Karpas-422 (cell line): ENCODE measurements at regions not wholly inside any gene's neighbourhood (a gene's known extent, or its start where the extent isn't known, plus 50 kb on each side); places are given as distances from the start of the nearest gene placed in this dataset.
A peak's percentile ranks its signal among the peaks of the same experiment; 100 is the strongest.

Source experiments
- DNase-seq: peaks from one replicate; pipeline ENCODE4 v3.0.0-alpha.2; 2015
- H2AFZ ChIP-seq: fragments of 200-600 bp; sonication (generic); 2 replicates; pipeline ENCODE4 v1.6.1; 2014; ENCODE audit warnings: antibody characterized with exemption, low read length, mixed read lengths
- H3K27ac ChIP-seq: fragments of 200-600 bp; sonication (generic); 2 replicates; pipeline ENCODE4 v1.5.1; 2014; ENCODE audit warnings: mild to moderate bottlenecking, low read length, moderate library complexity
- H3K27me3 ChIP-seq: fragments of 200-600 bp; sonication (generic); 2 replicates; pipeline ENCODE4 v1.6.1; 2014; ENCODE audit warnings: low read length, mixed read lengths
- H3K36me3 ChIP-seq: fragments of 200-600 bp; sonication (generic); 2 replicates; pipeline ENCODE4 v1.6.1; 2014; ENCODE audit warnings: low read length, mixed read lengths; ENCODE audit not compliant: insufficient read depth
- H3K4me1 ChIP-seq: fragments of 200-600 bp; sonication (generic); 2 replicates; pipeline ENCODE4 v1.6.1; 2014; ENCODE audit warnings: mild to moderate bottlenecking, low read length, mixed read lengths
- H3K4me2 ChIP-seq: fragments of 200-600 bp; sonication (generic); 2 replicates; pipeline ENCODE4 v1.6.1; 2014; ENCODE audit warnings: low read length, low read depth, mild to moderate bottlenecking; ENCODE audit not compliant: poor library complexity, severe bottlenecking
- H3K4me3 ChIP-seq: fragments of 200-600 bp; sonication (generic); 2 replicates; pipeline ENCODE4 v1.5.1; 2014; ENCODE audit warnings: mild to moderate bottlenecking, antibody characterized with exemption, low read length, mixed read lengths
- H3K79me2 ChIP-seq: fragments of 200-600 bp; sonication (generic); 2 replicates; pipeline ENCODE4 v1.6.1; 2014; ENCODE audit warnings: mild to moderate bottlenecking, low read length, mixed read lengths
- H3K9ac ChIP-seq: fragments of 200-600 bp; sonication (generic); 2 replicates; pipeline ENCODE4 v1.6.0; 2014; ENCODE audit warnings: low read length
- H3K9me2 ChIP-seq: fragments of 200-600 bp; sonication (generic), shearing (Covaris generic); replicated peaks from 2 replicates; pipeline ENCODE4 v1.6.0; 2014; ENCODE audit warnings: mild to moderate bottlenecking, low read length, moderate library complexity; ENCODE audit not compliant: insufficient read depth
- H3K9me3 ChIP-seq: fragments of 300-700, 200-600 bp; sonication (generic); 2 replicates; pipeline ENCODE4 v1.6.1; 2014; ENCODE audit warnings: low read length, mixed read lengths
- H4K20me1 ChIP-seq: fragments of 200-600 bp; sonication (generic); 2 replicates; pipeline ENCODE4 v1.6.1; 2014; ENCODE audit warnings: mild to moderate bottlenecking, antibody characterized with exemption, low read length, low read depth; ENCODE audit not compliant: insufficient read depth

DNA sequence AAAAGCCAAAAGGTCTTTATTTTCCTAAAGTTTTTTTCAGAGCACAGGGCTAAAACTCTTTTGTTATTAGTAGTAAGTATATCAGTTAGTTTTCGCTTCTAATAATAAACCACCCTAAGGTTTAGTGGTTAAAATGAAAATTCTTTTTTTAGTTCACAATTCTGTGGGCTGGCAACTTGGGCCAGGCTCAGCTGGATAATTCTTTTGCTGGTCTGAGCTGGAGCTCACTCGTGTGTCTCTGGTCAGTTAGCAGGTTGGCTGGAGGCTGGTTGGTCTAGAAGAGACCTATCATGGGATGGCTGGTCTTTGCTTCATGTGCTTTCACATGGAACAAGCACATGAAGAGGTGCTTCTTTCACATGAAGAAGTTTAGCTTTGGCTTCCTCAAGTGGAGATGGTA is 227.1 kb upstream of the LCORL start:
- no peak for DNase-seq
- Histone ChIP-seq H3K27me3 (no peaks in the 10 kb centered on the region), H3K9me3 (no peaks in the 10 kb centered on the region), H3K4me2 (no peak overlapping the region), H3K36me3 (no peaks in the 10 kb centered on the region), H3K79me2 (no peaks in the 10 kb centered on the region), H2AFZ (no peak overlapping the region), H3K4me1 (peaks cover 4% of the 10 kb centered on the region), H4K20me1 (no peaks in the 10 kb centered on the region), H3K9ac (no peak overlapping the region), H3K4me3 (no peak overlapping the region), H3K27ac (no peak overlapping the region), H3K9me2 (no peaks in the 10 kb centered on the region)

- Histone ChIP-seq H3K27me3 (no peaks in the 10 kb centered on the region), H3K79me2 (no peaks in the 10 kb centered on the region), H3K4me3 (no peak overlapping the region), H4K20me1 (no peaks in the 10 kb centered on the region), H3K9me3 (no peaks in the 10 kb centered on the region), H3K36me3 (no peaks in the 10 kb centered on the region), H3K4me1 (peaks cover 10% of the 10 kb centered on the region), H3K27ac (no peak overlapping the region), H3K9ac (no peak overlapping the region), H3K9me2 (no peaks in the 10 kb centered on the region), H2AFZ (no peak overlapping the region), H3K4me2 (no peak overlapping the region)
- DNase-seq, result no peak
These were observed 225.6 kb upstream of the LCORL start for GRCh38 chr4:18247189-18247588.

DNA sequence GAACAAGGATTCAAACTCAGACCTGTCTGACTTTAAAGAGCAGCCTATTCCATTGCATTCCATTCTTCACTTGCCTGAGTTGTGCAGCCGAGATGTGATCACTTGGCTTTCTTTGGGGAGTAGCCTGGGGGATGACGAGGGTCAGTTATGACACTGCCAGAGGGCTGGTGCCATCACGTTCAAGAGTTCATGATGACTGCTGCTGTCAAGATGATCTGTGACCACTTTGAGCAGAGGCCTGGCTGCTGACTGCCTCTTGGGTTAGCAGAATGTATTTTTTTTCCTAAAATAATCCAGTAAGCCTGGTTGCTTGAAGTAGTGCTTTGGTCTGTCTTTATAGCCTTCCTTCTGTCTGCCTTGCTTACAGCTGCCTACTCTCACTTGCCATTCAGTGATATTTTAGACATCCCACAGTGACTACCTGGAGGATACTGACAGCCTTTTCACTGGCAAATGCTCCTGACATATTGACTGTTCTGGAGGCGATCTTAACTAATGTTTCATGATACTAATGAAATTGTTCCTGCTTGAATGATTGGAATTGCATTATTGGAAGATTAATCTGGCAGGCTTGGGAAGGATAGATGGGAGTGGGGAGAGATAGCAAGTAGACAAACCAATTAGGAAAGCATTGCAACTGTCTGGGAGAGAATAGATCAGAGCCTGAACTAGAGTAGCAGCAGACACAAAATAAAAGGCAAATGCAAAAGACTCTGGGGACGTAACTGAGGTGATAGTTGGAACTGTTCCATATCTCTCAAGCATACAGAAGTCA is 221.6 kb upstream of the LCORL start:
- H3K36me3 ChIP-seq, result no peaks in the 10 kb centered on the region
- DNase-seq, result peak; percentile 65
- no peaks in the 10 kb centered on the region for H4K20me1 ChIP-seq
- H3K4me2 ChIP-seq, result peak overlapping the region; percentile 30
- no peaks in the 10 kb centered on the region for H3K9me3 ChIP-seq
- H3K27ac ChIP-seq, result no peak overlapping the region
- no peaks in the 10 kb centered on the region for H3K79me2 ChIP-seq
- H3K9me2 ChIP-seq, result no peaks in the 10 kb centered on the region
- H3K9ac ChIP-seq, result no peak overlapping the region
- H3K4me1 ChIP-seq, result peaks cover 10% of the 10 kb centered on the region
- H3K27me3 ChIP-seq, result no peaks in the 10 kb centered on the region
- no peak overlapping the region for H3K4me3 ChIP-seq
- no peak overlapping the region for H2AFZ ChIP-seq

DNA sequence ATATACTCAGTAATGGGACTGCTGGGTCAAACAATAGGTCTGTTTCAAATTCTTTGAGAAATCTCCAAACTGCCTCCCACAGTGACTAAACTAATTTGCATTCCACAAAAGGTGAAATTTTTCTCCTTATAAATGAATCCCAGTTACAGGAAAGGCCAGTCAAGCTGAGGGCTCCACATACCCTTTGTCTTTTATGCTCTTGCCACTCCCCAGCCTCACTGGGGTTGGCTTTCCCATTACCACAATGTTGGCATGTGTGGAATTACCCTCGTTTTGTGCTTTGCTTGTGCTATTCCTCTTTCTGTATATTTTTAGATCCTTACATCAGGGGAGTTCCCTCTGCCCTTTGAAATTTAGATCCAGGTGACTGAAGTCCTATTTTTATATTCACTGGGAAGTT is 220.2 kb upstream of the LCORL start:
- H3K9me3 ChIP-seq, result no peaks in the 10 kb centered on the region
- H3K4me1 ChIP-seq, result peaks cover 10% of the 10 kb centered on the region
- H3K4me3 ChIP-seq, result no peak overlapping the region
- H4K20me1 ChIP-seq, result no peaks in the 10 kb centered on the region
- no peaks in the 10 kb centered on the region for H3K79me2 ChIP-seq
- H3K36me3 ChIP-seq, result no peaks in the 10 kb centered on the region
- DNase-seq, result no peak
- H3K9me2 ChIP-seq, result no peaks in the 10 kb centered on the region
- no peak overlapping the region for H3K9ac ChIP-seq
- H3K27me3 ChIP-seq, result no peaks in the 10 kb centered on the region
- H3K4me2 ChIP-seq, result no peak overlapping the region
- H2AFZ ChIP-seq, result no peak overlapping the region
- H3K27ac ChIP-seq, result no peak overlapping the region

GRCh38 chr4:18234108-18234507 is 212.6 kb upstream of the LCORL start:
- Histone ChIP-seq H3K4me1 (no peaks in the 10 kb centered on the region), H3K9ac (no peak overlapping the region), H3K4me3 (no peak overlapping the region), H3K27me3 (no peaks in the 10 kb centered on the region), H3K27ac (no peak overlapping the region), H3K9me2 (no peaks in the 10 kb centered on the region), H3K36me3 (no peaks in the 10 kb centered on the region), H2AFZ (no peak overlapping the region), H3K4me2 (no peak overlapping the region), H4K20me1 (no peaks in the 10 kb centered on the region), H3K9me3 (peaks cover 6% of the 10 kb centered on the region; the same call in 1 of the 2 replicates), H3K79me2 (no peaks in the 10 kb centered on the region)
- DNase-seq, result no peak

GRCh38 chr4:18231726-18232125 is 210.2 kb upstream of the LCORL start:
- Histone ChIP-seq H3K27me3 (no peaks in the 10 kb centered on the region), H3K9ac (no peak overlapping the region), H3K9me3 (peaks cover 7% of the 10 kb centered on the region; the same call in 1 of the 2 replicates), H4K20me1 (no peaks in the 10 kb centered on the region), H3K9me2 (no peaks in the 10 kb centered on the region), H2AFZ (no peak overlapping the region), H3K4me3 (no peak overlapping the region), H3K36me3 (no peaks in the 10 kb centered on the region), H3K79me2 (no peaks in the 10 kb centered on the region), H3K27ac (no peak overlapping the region), H3K4me1 (no peaks in the 10 kb centered on the region), H3K4me2 (no peak overlapping the region)
- DNase-seq, result no peak

DNA sequence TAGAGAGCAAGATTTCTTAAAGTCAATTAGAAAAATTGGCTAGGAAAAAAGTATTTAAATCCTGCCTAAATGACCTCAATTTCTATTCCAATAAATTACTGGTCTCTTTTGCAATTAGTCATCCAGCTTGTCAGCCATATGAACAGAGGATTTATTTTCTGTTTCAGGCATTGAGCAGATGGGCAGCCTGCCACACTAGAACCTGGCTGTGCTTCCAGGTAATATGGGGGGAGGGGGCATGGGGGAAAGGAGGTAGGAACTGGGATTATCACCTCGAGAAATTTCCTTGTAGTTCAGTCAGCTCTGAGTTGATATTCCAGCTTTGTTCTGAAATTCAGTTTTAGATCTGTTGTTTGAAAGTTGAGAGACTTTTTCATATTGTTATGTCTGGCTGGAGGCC is 206.3 kb upstream of the LCORL start:
- no peak overlapping the region for H3K27ac ChIP-seq
- H4K20me1 ChIP-seq, result no peaks in the 10 kb centered on the region
- H3K9me3 ChIP-seq, result peaks cover 7% of the 10 kb centered on the region; the same call in 1 of the 2 replicates
- no peak overlapping the region for H2AFZ ChIP-seq
- H3K36me3 ChIP-seq, result no peaks in the 10 kb centered on the region
- H3K79me2 ChIP-seq, result no peaks in the 10 kb centered on the region
- DNase-seq, result no peak
- H3K9ac ChIP-seq, result no peak overlapping the region
- H3K4me2 ChIP-seq, result no peak overlapping the region
- H3K27me3 ChIP-seq, result no peaks in the 10 kb centered on the region
- no peaks in the 10 kb centered on the region for H3K9me2 ChIP-seq
- no peaks in the 10 kb centered on the region for H3K4me1 ChIP-seq
- H3K4me3 ChIP-seq, result no peak overlapping the region

- H3K9ac ChIP-seq, result no peak overlapping the region
- no peak for DNase-seq
- H3K27me3 ChIP-seq, result no peaks in the 10 kb centered on the region; the same call in 1 of the 2 replicates
- no peak overlapping the region for H3K27ac ChIP-seq
- H3K36me3 ChIP-seq, result no peaks in the 10 kb centered on the region
- H4K20me1 ChIP-seq, result no peaks in the 10 kb centered on the region
- no peak overlapping the region for H3K4me3 ChIP-seq
- H3K9me2 ChIP-seq, result no peaks in the 10 kb centered on the region
- no peaks in the 10 kb centered on the region for H3K79me2 ChIP-seq
- H3K4me1 ChIP-seq, result no peaks in the 10 kb centered on the region
- no peaks in the 10 kb centered on the region for H3K9me3 ChIP-seq
- H2AFZ ChIP-seq, result no peak overlapping the region
- no peak overlapping the region for H3K4me2 ChIP-seq
These were observed 193.0 kb upstream of the LCORL start for GRCh38 chr4:18214411-18215055.
